Astrocyte (in vitro differentiated cells and primary cell): ENCODE measurements at regions not wholly inside any gene's neighbourhood (a gene's known extent, or its start where the extent isn't known, plus 50 kb on each side); places are given as distances from the start of the nearest gene placed in this dataset.

Source experiments
- DNase-seq: peaks from one replicate; pipeline ENCODE4 v3.0.0-alpha.2; 2010; ENCODE audit warnings: low read depth
- FAIRE-seq: peaks from 2 replicates; lab custom pipeline; 2011; peaks lifted over from hg19 to GRCh38; lab: Jason Lieb, UNC
- H2AFZ ChIP-seq: 2 replicates; pipeline ENCODE4 v1.6.0; 2012; ENCODE audit warnings: low read depth, low read length, inconsistent platforms
- H3K27ac ChIP-seq: 2 replicates; pipeline ENCODE4 v1.5.1; 2011; ENCODE audit warnings: low read depth, low read length, inconsistent platforms
- H3K27me3 ChIP-seq: 2 replicates; pipeline ENCODE4 v1.6.0; 2011; ENCODE audit warnings: low read length, inconsistent platforms; ENCODE audit not compliant: insufficient read depth
- H3K36me3 ChIP-seq: 2 replicates; pipeline ENCODE4 v1.5.1; 2011; ENCODE audit warnings: low read length, inconsistent platforms; ENCODE audit not compliant: insufficient read depth
- H3K4me1 ChIP-seq: 2 replicates; pipeline ENCODE4 v1.5.1; 2011; ENCODE audit warnings: low read length, inconsistent platforms; ENCODE audit not compliant: insufficient read depth
- H3K4me2 ChIP-seq: 2 replicates; pipeline ENCODE4 v1.6.0; 2012; ENCODE audit warnings: low read length, inconsistent platforms
- H3K4me3 ChIP-seq: 2 replicates; pipeline ENCODE4 v1.5.1; 2011; ENCODE audit warnings: low read depth, mild to moderate bottlenecking, low read length, inconsistent platforms; ENCODE audit not compliant: insufficient read depth
- H3K79me2 ChIP-seq: 2 replicates; pipeline ENCODE4 v1.6.0; 2012; ENCODE audit warnings: mild to moderate bottlenecking, low read length, inconsistent platforms; ENCODE audit not compliant: insufficient read depth
- H3K9ac ChIP-seq: 2 replicates; pipeline ENCODE4 v1.6.0; 2012; ENCODE audit warnings: mild to moderate bottlenecking, low read length, inconsistent platforms
- H3K9me3 ChIP-seq: 2 replicates; pipeline ENCODE4 v1.5.1; 2012; ENCODE audit warnings: low read depth, mild to moderate bottlenecking, low read length, inconsistent platforms; ENCODE audit not compliant: insufficient read depth
- H4K20me1 ChIP-seq: 2 replicates; pipeline ENCODE4 v1.6.0; 2012; ENCODE audit warnings: low read length, inconsistent platforms; ENCODE audit not compliant: insufficient read depth
- H3K27ac Mint-ChIP-seq: one replicate; pipeline ENCODE4 v1.8.0; 2021; ENCODE audit warnings: mild to moderate bottlenecking, mixed read lengths; ENCODE audit not compliant: unreplicated experiment
- H3K27me3 Mint-ChIP-seq: one replicate; pipeline ENCODE4 v1.8.0; 2021; ENCODE audit warnings: low read depth, mixed read lengths; ENCODE audit not compliant: unreplicated experiment
- H3K36me3 Mint-ChIP-seq: one replicate; pipeline ENCODE4 v1.8.0; 2021; ENCODE audit warnings: low read depth, mixed read lengths; ENCODE audit not compliant: unreplicated experiment
- H3K4me1 Mint-ChIP-seq: one replicate; pipeline ENCODE4 v1.8.0; 2021; ENCODE audit warnings: low read depth, mixed read lengths; ENCODE audit not compliant: unreplicated experiment
- H3K4me3 Mint-ChIP-seq: one replicate; pipeline ENCODE4 v1.8.0; 2021; ENCODE audit warnings: mild to moderate bottlenecking, moderate library complexity, mixed read lengths; ENCODE audit not compliant: unreplicated experiment
- H3K9me3 Mint-ChIP-seq: one replicate; pipeline ENCODE4 v1.8.0; 2021; ENCODE audit warnings: mild to moderate bottlenecking, mixed read lengths; ENCODE audit not compliant: unreplicated experiment
- EZH2 ChIP-seq: IDR thresholded peaks from 2 replicates; pipeline ENCODE4 v1.6.1; 2012; ENCODE audit warnings: mild to moderate bottlenecking, low read length, inconsistent platforms; ENCODE audit not compliant: insufficient read depth
- TF ChIP-seq, protein P1 (sequence below): IDR thresholded peaks from 2 replicates; pipeline ENCODE4 v1.5.1; 2011; ENCODE audit warnings: low read depth, mild to moderate bottlenecking, inconsistent platforms, low read length, moderate library complexity; ENCODE audit not compliant: insufficient read depth

GRCh38 chr2:102091121-102091520, 51.4 kb upstream of the IL1R1 start:
- Histone ChIP-seq H3K9ac (no peak overlapping the region), H3K79me2 (no peaks in the 10 kb centered on the region), H3K27me3 (no peaks in the 10 kb centered on the region), H3K36me3 (no peaks in the 10 kb centered on the region), H3K4me1 (peaks cover 3% of the 10 kb centered on the region), H2AFZ (no peak overlapping the region), H3K9me3 (peaks cover 3% of the 10 kb centered on the region), H3K27ac (no peak overlapping the region), H4K20me1 (no peaks in the 10 kb centered on the region), H3K4me2 (no peak overlapping the region), H3K4me3 (no peak overlapping the region)
- DNase-seq, result no peak
- Mint-ChIP-seq H3K27me3 (no peaks in the 10 kb centered on the region), H3K27ac (no peak overlapping the region), H3K36me3 (peaks cover 1% of the 10 kb centered on the region), H3K9me3 (peaks cover 4% of the 10 kb centered on the region), H3K4me1 (peaks cover 7% of the 10 kb centered on the region), H3K4me3 (no peak overlapping the region)
- no peak for TF ChIP-seq EZH2
- TF ChIP-seq, protein P1, sequence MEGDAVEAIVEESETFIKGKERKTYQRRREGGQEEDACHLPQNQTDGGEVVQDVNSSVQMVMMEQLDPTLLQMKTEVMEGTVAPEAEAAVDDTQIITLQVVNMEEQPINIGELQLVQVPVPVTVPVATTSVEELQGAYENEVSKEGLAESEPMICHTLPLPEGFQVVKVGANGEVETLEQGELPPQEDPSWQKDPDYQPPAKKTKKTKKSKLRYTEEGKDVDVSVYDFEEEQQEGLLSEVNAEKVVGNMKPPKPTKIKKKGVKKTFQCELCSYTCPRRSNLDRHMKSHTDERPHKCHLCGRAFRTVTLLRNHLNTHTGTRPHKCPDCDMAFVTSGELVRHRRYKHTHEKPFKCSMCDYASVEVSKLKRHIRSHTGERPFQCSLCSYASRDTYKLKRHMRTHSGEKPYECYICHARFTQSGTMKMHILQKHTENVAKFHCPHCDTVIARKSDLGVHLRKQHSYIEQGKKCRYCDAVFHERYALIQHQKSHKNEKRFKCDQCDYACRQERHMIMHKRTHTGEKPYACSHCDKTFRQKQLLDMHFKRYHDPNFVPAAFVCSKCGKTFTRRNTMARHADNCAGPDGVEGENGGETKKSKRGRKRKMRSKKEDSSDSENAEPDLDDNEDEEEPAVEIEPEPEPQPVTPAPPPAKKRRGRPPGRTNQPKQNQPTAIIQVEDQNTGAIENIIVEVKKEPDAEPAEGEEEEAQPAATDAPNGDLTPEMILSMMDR, result no peak
- peak; percentile 13 for FAIRE-seq

DNA sequence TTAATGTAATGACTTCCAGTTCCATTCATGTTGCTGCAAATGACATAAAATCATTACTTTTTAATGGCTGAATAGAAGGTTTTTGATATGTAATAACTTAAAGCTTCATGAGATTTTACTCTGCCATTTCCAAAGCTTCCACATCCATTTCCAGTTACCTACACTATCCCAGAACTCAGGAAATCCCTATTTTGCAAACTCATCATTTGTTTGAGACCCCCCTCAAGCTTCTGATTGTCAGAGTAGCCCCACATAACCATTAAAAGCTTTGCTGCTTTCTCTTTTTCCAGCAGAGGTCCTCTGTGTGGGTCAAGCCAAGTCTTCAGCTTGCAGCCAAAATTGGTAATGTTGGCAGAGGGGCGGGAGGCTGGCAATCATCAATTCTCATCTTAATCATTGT, 50.6 kb upstream of the IL1R1 start:
- Histone ChIP-seq H3K4me2 (no peak overlapping the region), H2AFZ (no peak overlapping the region), H4K20me1 (no peaks in the 10 kb centered on the region), H3K4me3 (no peak overlapping the region), H3K9ac (no peak overlapping the region), H3K4me1 (peaks cover 3% of the 10 kb centered on the region), H3K79me2 (no peaks in the 10 kb centered on the region), H3K27ac (no peak overlapping the region), H3K9me3 (peaks cover 3% of the 10 kb centered on the region), H3K27me3 (no peaks in the 10 kb centered on the region), H3K36me3 (no peaks in the 10 kb centered on the region)
- no peak for TF ChIP-seq EZH2
- TF ChIP-seq, protein P1, result no peak
- peaks cover 4% of the 10 kb centered on the region for H3K9me3 Mint-ChIP-seq
- peaks cover 1% of the 10 kb centered on the region for H3K36me3 Mint-ChIP-seq
- DNase-seq, result no peak
- peaks cover 7% of the 10 kb centered on the region for H3K4me1 Mint-ChIP-seq
- no peak overlapping the region for H3K27ac Mint-ChIP-seq
- H3K4me3 Mint-ChIP-seq, result no peak overlapping the region
- no peaks in the 10 kb centered on the region for H3K27me3 Mint-ChIP-seq
- no peak for FAIRE-seq

- H3K27me3 Mint-ChIP-seq, result no peaks in the 10 kb centered on the region
- peaks cover 3% of the 10 kb centered on the region for H3K4me1 ChIP-seq
- H3K4me3 ChIP-seq, result no peak overlapping the region
- no peaks in the 10 kb centered on the region for H3K36me3 ChIP-seq
- H3K4me3 Mint-ChIP-seq, result no peak overlapping the region
- peaks cover 1% of the 10 kb centered on the region for H3K36me3 Mint-ChIP-seq
- H3K9ac ChIP-seq, result no peak overlapping the region
- H3K9me3 Mint-ChIP-seq, result peaks cover 3% of the 10 kb centered on the region
- no peaks in the 10 kb centered on the region for H3K27me3 ChIP-seq
- H2AFZ ChIP-seq, result no peak overlapping the region
- H3K79me2 ChIP-seq, result no peaks in the 10 kb centered on the region
- DNase-seq, result no peak
- TF ChIP-seq EZH2, result no peak
- TF ChIP-seq, protein P1, result no peak
- no peak overlapping the region for H3K27ac Mint-ChIP-seq
- FAIRE-seq, result no peak
- H3K4me2 ChIP-seq, result no peak overlapping the region
- no peak overlapping the region for H3K27ac ChIP-seq
- H4K20me1 ChIP-seq, result no peaks in the 10 kb centered on the region
- peaks cover 7% of the 10 kb centered on the region for H3K4me1 Mint-ChIP-seq
- H3K9me3 ChIP-seq, result peaks cover 1% of the 10 kb centered on the region
Observed at GRCh38 chr2:102092535-102092934, 50.0 kb upstream of the IL1R1 start.
